ENCODE measurements at regions not wholly inside any gene's neighbourhood (a gene's known extent, or its start where the extent isn't known, plus 50 kb on each side); places are given as distances from the start of the nearest gene placed in this dataset.

GRCh38 chr10:14385596-14386593, 55.2 kb upstream of the FRMD4A start:
- no peak for DNase-seq (ENCODE audit: extremely low spot score)
- POLR2A ChIA-PET, result no interaction called here
- TF ChIP-seq CTCF (IDR thresholded peaks at IDR 0.05; ENCODE audit: control extremely low read depth, extremely low read depth, low read depth, missing control alignments), result no peak
- CTCF ChIA-PET, result interaction anchor here (0.8 to 1.3 kb wide), 2 partner anchors 11 to 14 kb away, joined by 3 read pairs; no protein-coding TSS in a partner anchor

GRCh38 chr10:14384915-14385314, 54.2 kb upstream of the FRMD4A start:
- POLR2A ChIA-PET, result no interaction called here
- TF ChIP-seq CTCF (IDR thresholded peaks at IDR 0.05; ENCODE audit: control extremely low read depth, extremely low read depth, low read depth, missing control alignments), result no peak
- CTCF ChIA-PET, result interaction anchor here (0.8 to 1.3 kb wide), 2 partner anchors 12 to 13 kb away, joined by 3 read pairs; no protein-coding TSS in a partner anchor
- no peak for DNase-seq (ENCODE audit: extremely low spot score)

- POLR2A ChIA-PET, result no interaction called here
Observed at GRCh38 chr10:14384116-14384730, 53.5 kb upstream of the FRMD4A start.

GRCh38 chr10:14383266-14383665, 52.5 kb upstream of the FRMD4A start:
- DNase-seq (ENCODE audit: extremely low spot score), result no peak
- CTCF ChIA-PET, result interaction anchor here (1.4 to 2.0 kb wide), 2 partner anchors 12 to 30 kb away, joined by 3 to 5 read pairs; no protein-coding TSS in a partner anchor
- POLR2A ChIA-PET, result no interaction called here

More at GRCh38 chr10:14384116-14384730, 53.5 kb upstream of the FRMD4A start:
- DNase-seq (ENCODE audit: extremely low spot score), result no peak
- TF ChIP-seq CTCF (IDR thresholded peaks at IDR 0.05; ENCODE audit: control extremely low read depth, extremely low read depth, low read depth, missing control alignments), result no peak
- CTCF ChIA-PET, result interaction anchor here (1.4 to 2.0 kb wide), 2 partner anchors 13 to 31 kb away, joined by 3 to 5 read pairs; no protein-coding TSS in a partner anchor

GRCh38 chr10:14382531-14382930, 51.8 kb upstream of the FRMD4A start:
- CTCF ChIA-PET, result interaction anchor here (0.9 to 2.0 kb wide), 2 partner anchors 11 to 13 kb away, joined by 3 to 5 read pairs; no protein-coding TSS in a partner anchor
- no peak for DNase-seq (ENCODE audit: extremely low spot score)
- TF ChIP-seq CTCF (IDR thresholded peaks at IDR 0.05; ENCODE audit: control extremely low read depth, extremely low read depth, low read depth, missing control alignments), result no peak
- POLR2A ChIA-PET, result no interaction called here

More at GRCh38 chr10:14383266-14383665, 52.5 kb upstream of the FRMD4A start:
- TF ChIP-seq CTCF (IDR thresholded peaks at IDR 0.05; ENCODE audit: control extremely low read depth, extremely low read depth, low read depth, missing control alignments), result no peak

GRCh38 chr10:14382022-14382421, 51.3 kb upstream of the FRMD4A start:
- TF ChIP-seq CTCF (IDR thresholded peaks at IDR 0.05; ENCODE audit: control extremely low read depth, extremely low read depth, low read depth, missing control alignments), result no peak
- DNase-seq (ENCODE audit: extremely low spot score), result no peak
- CTCF ChIA-PET, result interaction anchor here (0.9 kb wide), 1 partner anchor 13 kb away, joined by 3 read pairs; no protein-coding TSS in a partner anchor
- POLR2A ChIA-PET, result no interaction called here

Measured in GM10248 (cell line).